Activated CD4-positive, alpha-beta T cell treated with anti-CD3 and anti-CD28 coated beads for 36 hours (primary cell): ENCODE measurements at regions not wholly inside any gene's neighbourhood (a gene's known extent, or its start where the extent isn't known, plus 50 kb on each side); places are given as distances from the start of the nearest gene placed in this dataset.

Source experiments
- ATAC-seq: fragments of 200-7000 bp; cut with Tn5 transposase; one replicate; pipeline ENCODE4 v1.10.0; 2021; ENCODE audit warnings: mild to moderate bottlenecking, moderate library complexity
- CTCF ChIA-PET: fragments of 350-600 bp; sonication (Branson Sonifier 250); formaldehyde crosslinking; loops from one replicate; lab custom pipeline; 2021; ENCODE audit warnings: antibody characterized with exemption; lab: Charles Lee
- POLR2A ChIA-PET: fragments of 350-600 bp; sonication (Branson Sonifier 250); formaldehyde crosslinking; loops from one replicate; lab custom pipeline; 2021; ENCODE audit warnings: antibody characterized with exemption, inconsistent platforms; lab: Charles Lee
- DNase-seq: peaks from one replicate; pipeline ENCODE4 v3.0.0-alpha.2; 2020
- H3K27ac Mint-ChIP-seq: one replicate; pipeline ENCODE4 v1.8.0; 2021; ENCODE audit warnings: mixed read lengths
- H3K27me3 Mint-ChIP-seq: one replicate; pipeline ENCODE4 v1.8.0; 2021; ENCODE audit warnings: mixed read lengths
- H3K36me3 Mint-ChIP-seq: one replicate; pipeline ENCODE4 v1.8.0; 2021; ENCODE audit warnings: low read depth, mixed read lengths
- H3K4me1 Mint-ChIP-seq: one replicate; pipeline ENCODE4 v1.8.0; 2021; ENCODE audit warnings: mixed read lengths
- H3K4me3 Mint-ChIP-seq: one replicate; pipeline ENCODE4 v1.8.0; 2021; ENCODE audit warnings: mild to moderate bottlenecking, moderate library complexity, mixed read lengths
- H3K9me3 Mint-ChIP-seq: one replicate; pipeline ENCODE4 v1.8.0; 2021; ENCODE audit warnings: low read depth, mixed read lengths
- intact Hi-C, 2 experiments: fragments of 100-400 bp; cut with DNase I in 1 of 2; cut with micrococcal nuclease in 1 of 2; formaldehyde crosslinking; loops; one replicate each; pipeline versions ENCODE4 v1.14.2 to v1.15.1; 2022 to 2024; cut with DNase I, micrococcal nuclease

DNA sequence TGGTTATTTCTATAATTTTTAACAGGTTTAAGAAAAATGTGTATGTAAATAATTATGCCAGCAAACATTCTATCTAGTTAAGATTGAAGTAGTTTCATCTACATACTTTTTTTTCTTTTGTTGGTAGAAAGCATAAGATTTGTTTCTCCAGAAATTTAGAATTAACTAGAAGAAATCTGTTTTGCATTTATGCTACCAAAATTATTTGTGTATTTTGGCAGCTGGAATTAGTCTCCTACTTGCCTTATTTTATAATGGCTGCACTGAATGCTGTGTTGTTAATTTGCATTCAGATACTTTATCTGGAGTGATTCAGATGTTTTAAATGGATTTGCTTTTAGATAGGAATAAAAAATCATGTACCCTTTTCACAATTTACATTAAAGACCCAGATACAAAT is 100.2 kb upstream of the NAALADL2 start:
- ATAC-seq: no peak
- Mint-ChIP-seq H3K27ac (no peak overlapping the region), H3K36me3 (no peaks in the 10 kb centered on the region), H3K4me3 (no peak overlapping the region), H3K9me3 (no peaks in the 10 kb centered on the region), H3K4me1 (no peaks in the 10 kb centered on the region), H3K27me3 (no peaks in the 10 kb centered on the region)
- intact Hi-C loops: no loop called here
- DNase-seq: no peak
- ChIA-PET CTCF (interaction anchor here (0.6 kb wide), 1 partner anchor 695 kb away, joined by 4 read pairs; no protein-coding TSS in a partner anchor), POLR2A (no interaction called here)

DNA sequence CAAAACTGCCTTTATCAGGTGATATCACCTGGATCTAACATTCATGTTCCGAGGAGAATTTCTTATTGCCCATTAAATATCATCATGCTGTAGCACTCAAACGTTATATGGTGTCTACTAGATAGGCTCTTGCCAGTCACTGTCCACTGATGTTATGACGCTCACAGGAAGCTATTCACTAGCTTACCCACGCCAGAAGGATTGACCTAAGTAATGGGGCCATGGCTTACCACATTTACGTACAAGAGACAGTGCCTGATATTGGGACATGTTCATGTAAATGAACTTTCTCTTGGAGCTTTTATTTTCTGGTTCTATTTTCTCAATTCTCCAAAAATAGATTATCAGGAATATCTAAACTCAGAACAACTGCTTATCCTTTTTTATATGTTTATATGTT is 91.7 kb upstream of the NAALADL2 start:
- Mint-ChIP-seq H3K36me3 (no peaks in the 10 kb centered on the region), H3K4me3 (no peak overlapping the region), H3K4me1 (no peaks in the 10 kb centered on the region), H3K9me3 (peaks cover 4% of the 10 kb centered on the region), H3K27ac (no peak overlapping the region), H3K27me3 (no peaks in the 10 kb centered on the region)
- ChIA-PET CTCF (no interaction called here), POLR2A (no interaction called here)
- intact Hi-C loops: no loop called here
- DNase-seq (no peak), ATAC-seq (no peak)

DNA sequence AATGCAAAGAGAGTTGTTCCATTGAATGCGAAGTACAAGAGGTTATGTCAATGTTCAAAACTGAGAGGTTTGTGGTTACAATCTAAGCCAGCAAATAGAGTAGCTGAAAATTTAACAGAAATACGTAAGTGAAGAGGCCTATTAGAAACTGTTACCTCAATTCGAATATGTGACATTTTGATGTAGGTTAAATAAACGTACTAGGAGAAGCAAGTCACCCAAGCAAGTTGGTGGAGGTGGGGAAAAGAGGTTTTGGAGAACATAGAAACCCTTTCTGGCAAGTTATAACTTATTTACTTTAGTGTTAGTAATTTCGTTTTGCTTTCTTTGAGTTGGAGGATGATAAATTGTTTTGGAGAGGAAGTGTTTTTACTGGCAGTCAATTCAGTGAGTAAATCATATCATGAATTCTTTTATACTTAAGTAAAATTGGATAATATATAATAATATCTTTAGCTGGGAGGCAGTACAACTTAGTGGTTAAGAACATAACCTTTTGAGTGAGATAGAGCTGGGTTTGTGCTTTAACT is 91.2 kb upstream of the NAALADL2 start:
- no peak overlapping the region for H3K27ac Mint-ChIP-seq
- no peaks in the 10 kb centered on the region for H3K4me1 Mint-ChIP-seq
- intact Hi-C loops: no loop called here
- CTCF ChIA-PET: no interaction called here
- H3K4me3 Mint-ChIP-seq: no peak overlapping the region
- H3K27me3 Mint-ChIP-seq: no peaks in the 10 kb centered on the region
- DNase-seq (no peak), ATAC-seq (no peak)
- peaks cover 4% of the 10 kb centered on the region for H3K9me3 Mint-ChIP-seq
- no peaks in the 10 kb centered on the region for H3K36me3 Mint-ChIP-seq
- POLR2A ChIA-PET: no interaction called here

DNA sequence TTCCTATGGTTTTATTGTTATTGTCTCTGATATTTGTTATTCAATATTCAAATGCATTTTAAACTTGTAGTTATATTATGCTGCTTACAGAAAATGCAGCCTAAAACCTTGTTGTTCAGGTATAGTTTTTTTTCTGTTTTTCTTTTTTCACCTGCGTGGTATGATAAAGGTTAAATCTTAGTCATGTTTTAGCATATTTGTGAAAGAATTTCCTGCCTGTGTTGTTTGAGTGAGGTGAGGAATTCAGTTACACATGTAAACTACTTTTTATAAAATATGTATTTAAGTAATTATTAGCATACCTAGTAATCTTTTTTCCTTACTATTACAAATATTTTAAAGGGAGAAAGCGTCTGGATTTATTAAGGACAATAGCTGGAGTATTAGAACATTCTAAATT is 90.0 kb upstream of the NAALADL2 start:
- H3K27ac Mint-ChIP-seq: no peak overlapping the region
- POLR2A ChIA-PET: no interaction called here
- DNase-seq (no peak), ATAC-seq (no peak)
- CTCF ChIA-PET: no interaction called here
- H3K4me3 Mint-ChIP-seq: no peak overlapping the region
- H3K4me1 Mint-ChIP-seq: no peaks in the 10 kb centered on the region
- H3K9me3 Mint-ChIP-seq: peaks cover 4% of the 10 kb centered on the region
- intact Hi-C loops: no loop called here
- H3K36me3 Mint-ChIP-seq: no peaks in the 10 kb centered on the region
- H3K27me3 Mint-ChIP-seq: no peaks in the 10 kb centered on the region

DNA sequence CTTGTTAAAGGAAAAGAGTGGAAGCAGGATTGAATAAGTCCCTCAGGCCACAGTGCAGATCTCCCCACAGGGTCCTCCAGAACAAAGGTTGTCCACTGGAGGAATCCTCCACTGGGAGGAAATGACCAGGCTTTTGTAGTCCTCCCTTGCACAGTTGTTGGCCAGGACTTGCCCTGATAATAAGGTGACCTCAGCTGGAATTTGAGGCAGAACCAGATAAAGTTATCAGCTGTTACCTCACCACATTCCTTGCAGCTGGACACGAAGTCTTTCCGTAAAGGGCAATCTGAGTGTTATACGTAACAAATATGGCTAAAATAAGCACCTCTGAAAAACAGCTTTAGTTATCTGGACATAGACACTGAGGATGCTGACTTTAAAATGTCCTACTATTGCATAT is 83.5 kb upstream of the NAALADL2 start:
- Mint-ChIP-seq H3K9me3 (peaks cover 4% of the 10 kb centered on the region), H3K27ac (no peak overlapping the region), H3K27me3 (no peaks in the 10 kb centered on the region), H3K4me3 (no peak overlapping the region), H3K36me3 (no peaks in the 10 kb centered on the region), H3K4me1 (no peaks in the 10 kb centered on the region)
- intact Hi-C loops: no loop called here
- ChIA-PET POLR2A (no interaction called here), CTCF (no interaction called here)
- ATAC-seq (no peak), DNase-seq (no peak)

DNA sequence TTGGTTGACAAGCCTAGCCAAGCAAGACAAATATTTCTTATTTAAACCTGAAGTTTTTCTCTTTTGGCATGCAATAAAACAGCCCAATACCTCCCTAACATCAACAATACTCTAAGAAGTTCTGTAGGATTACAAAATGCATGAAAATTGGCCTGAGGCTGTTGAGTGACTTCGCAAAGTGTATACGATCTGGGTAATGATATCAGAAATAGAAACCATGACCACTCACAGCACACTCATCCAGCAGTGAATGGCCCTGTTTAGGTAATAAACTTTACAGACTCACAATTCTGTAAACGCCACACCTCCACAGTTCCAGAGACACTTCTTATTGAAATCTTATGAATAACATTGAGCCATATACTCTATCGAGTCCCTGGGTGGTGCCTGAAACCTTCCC is 83.0 kb upstream of the NAALADL2 start:
- no peaks in the 10 kb centered on the region for H3K4me1 Mint-ChIP-seq
- no peaks in the 10 kb centered on the region for H3K36me3 Mint-ChIP-seq
- ChIA-PET CTCF (no interaction called here), POLR2A (no interaction called here)
- ATAC-seq: no peak
- peaks cover 4% of the 10 kb centered on the region for H3K9me3 Mint-ChIP-seq
- no peak overlapping the region for H3K27ac Mint-ChIP-seq
- H3K27me3 Mint-ChIP-seq: no peaks in the 10 kb centered on the region
- no peak for DNase-seq
- intact Hi-C loops: no loop called here
- no peak overlapping the region for H3K4me3 Mint-ChIP-seq

DNA sequence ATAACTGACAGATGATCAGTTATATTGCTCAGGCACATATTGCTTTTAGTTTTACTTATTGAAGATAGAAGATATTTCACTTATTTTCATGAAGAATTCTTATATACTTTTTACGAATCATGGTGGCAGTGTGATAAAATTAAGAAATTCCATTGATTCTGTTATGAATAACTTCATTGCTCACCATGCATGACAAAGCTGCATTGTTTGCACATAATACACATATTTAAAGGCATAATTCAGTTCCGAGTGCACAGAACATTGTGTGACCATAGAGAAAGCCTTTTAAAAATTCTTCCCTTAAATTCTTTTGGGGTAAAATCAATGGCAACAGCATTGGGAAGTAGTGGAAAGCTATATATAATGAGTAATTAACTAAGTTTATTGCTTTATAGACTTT is 82.5 kb upstream of the NAALADL2 start:
- POLR2A ChIA-PET: no interaction called here
- CTCF ChIA-PET: no interaction called here

DNA sequence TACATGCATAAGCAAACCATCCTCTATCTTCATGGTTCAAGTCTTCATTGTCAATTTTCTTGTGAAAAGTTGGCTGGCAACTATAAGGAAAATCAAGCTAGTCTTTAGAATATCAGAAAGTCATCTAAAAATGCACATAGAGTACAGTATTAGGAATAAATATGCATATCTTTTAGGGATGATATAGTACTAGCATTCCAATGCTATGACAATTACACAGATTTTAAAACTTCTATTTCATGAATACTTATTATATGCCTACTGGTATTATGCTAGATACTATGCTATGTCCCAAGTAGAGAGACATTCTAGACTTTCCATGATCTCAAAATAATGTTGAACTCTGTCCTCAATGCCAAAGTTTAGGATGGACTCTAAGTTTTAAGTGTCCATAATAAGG is 81.3 kb upstream of the NAALADL2 start:
- ATAC-seq: no peak
- DNase-seq: no peak
- ChIA-PET CTCF (no interaction called here), POLR2A (no interaction called here)
- Mint-ChIP-seq H3K4me1 (no peaks in the 10 kb centered on the region), H3K27me3 (no peaks in the 10 kb centered on the region), H3K4me3 (no peak overlapping the region), H3K36me3 (no peaks in the 10 kb centered on the region), H3K27ac (no peak overlapping the region), H3K9me3 (no peaks in the 10 kb centered on the region)
- intact Hi-C loops: no loop called here

More for the DNA sequence above, 82.5 kb upstream of the NAALADL2 start:
- Mint-ChIP-seq H3K4me3 (no peak overlapping the region), H3K27ac (no peak overlapping the region), H3K9me3 (peaks cover 1% of the 10 kb centered on the region), H3K36me3 (no peaks in the 10 kb centered on the region), H3K27me3 (no peaks in the 10 kb centered on the region), H3K4me1 (no peaks in the 10 kb centered on the region)
- intact Hi-C loops: no loop called here
- DNase-seq (no peak), ATAC-seq (no peak)

DNA sequence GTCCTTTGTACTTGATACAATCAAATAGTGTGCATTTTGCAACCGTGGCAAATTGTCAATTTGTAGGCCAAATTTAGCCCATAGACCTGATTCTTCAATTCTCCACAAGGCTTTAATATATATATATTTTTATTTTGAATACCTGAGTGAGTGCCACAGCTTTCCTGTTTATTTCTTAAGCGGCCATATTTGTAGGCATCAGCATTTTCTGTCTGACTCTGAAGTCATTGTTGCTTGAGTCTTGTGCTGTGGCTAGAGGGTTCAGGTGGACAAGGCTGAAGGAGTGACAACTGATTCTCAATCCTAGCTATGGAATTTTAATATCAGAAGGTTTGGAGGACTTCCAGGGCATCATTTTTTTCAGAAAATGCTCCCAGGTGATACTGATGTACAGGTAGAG is 75.6 kb upstream of the NAALADL2 start:
- ChIA-PET POLR2A (no interaction called here), CTCF (no interaction called here)
- intact Hi-C loops: no loop called here
- no peak overlapping the region for H3K27ac Mint-ChIP-seq
- no peaks in the 10 kb centered on the region for H3K27me3 Mint-ChIP-seq
- H3K4me3 Mint-ChIP-seq: no peak overlapping the region
- peaks cover 1% of the 10 kb centered on the region for H3K9me3 Mint-ChIP-seq
- no peaks in the 10 kb centered on the region for H3K36me3 Mint-ChIP-seq
- H3K4me1 Mint-ChIP-seq: no peaks in the 10 kb centered on the region
- ATAC-seq: no peak
- no peak for DNase-seq

DNA sequence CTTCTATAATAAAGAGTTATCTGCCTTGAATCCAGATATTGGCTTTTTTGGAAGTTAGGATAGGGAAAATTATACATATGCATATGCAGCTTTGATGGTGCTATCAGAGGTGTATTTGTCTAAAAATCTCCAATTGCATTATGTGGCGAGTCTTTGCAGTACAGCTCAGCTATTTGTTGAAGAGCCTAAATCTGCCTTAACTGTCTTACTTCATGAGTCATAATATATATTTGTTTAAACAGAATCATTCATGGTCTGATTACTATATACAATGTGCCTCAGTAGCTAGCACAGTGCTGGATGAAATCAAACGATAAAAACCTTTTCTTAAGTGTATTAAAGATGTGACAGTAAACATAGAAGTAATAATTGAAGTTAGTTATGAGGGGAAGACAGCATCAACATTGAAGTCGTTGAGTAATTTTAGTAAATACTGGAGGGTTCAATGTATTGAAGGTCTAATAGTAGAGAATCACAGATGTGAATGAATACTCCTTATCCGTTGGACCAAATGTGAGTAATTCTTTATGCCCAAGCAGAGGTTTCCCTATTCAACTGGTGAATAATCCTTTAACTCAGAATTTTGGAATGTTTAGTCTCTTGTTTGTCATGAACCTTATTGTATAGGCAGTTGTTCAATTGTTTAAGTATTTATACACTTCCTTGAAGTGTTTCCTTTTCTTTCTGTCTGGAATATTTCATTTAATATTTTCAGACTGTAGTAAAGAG is 74.8 kb upstream of the NAALADL2 start:
- no peaks in the 10 kb centered on the region for H3K4me1 Mint-ChIP-seq
- H3K36me3 Mint-ChIP-seq: no peaks in the 10 kb centered on the region
- H3K9me3 Mint-ChIP-seq: peaks cover 1% of the 10 kb centered on the region
- POLR2A ChIA-PET: no interaction called here
- CTCF ChIA-PET: no interaction called here
- H3K4me3 Mint-ChIP-seq: no peak overlapping the region
- intact Hi-C loops: no loop called here
- ATAC-seq (no peak), DNase-seq (no peak)
- H3K27me3 Mint-ChIP-seq: no peaks in the 10 kb centered on the region
- H3K27ac Mint-ChIP-seq: no peak overlapping the region

DNA sequence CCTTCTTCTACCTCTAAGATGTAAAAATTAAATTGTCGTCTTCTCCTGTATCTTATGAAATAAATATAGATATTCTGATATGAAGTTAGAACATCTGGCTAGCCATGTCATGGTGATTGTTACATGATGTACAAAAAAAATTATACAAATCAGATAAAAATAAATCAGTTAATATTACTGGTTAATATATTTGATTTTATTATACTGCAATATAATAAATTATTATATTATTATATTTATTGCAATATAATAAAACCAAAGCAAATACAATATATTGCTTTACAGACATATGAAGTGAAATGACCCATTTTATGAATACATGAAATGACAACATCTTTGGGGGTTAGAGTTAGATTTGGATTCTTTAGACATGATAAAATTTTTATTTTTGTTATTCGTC is 72.3 kb upstream of the NAALADL2 start:
- Mint-ChIP-seq H3K27me3 (no peaks in the 10 kb centered on the region), H3K4me3 (no peak overlapping the region), H3K9me3 (peaks cover 1% of the 10 kb centered on the region), H3K27ac (no peak overlapping the region), H3K4me1 (no peaks in the 10 kb centered on the region), H3K36me3 (no peaks in the 10 kb centered on the region)
- ATAC-seq (no peak), DNase-seq (no peak)
- intact Hi-C loops: no loop called here
- CTCF ChIA-PET: no interaction called here
- POLR2A ChIA-PET: no interaction called here

DNA sequence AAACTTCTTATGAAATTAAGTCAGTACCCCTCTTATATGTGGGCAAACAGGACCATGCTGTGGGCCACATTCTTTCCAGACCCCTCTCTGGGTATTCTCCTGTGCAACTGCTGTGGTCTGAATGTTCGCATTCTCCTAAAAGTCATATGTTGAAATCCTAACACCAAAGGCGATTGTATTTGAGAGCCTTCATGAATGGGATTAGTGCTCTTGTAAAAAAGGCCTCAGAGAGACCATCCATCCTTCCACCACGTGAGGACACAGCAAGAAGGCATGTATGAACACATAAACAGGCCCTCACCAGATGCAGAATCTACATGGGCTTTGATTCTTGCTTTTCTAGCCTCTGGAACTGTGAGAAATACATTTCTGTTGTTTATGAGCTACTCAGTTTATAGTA is 68.0 kb upstream of the NAALADL2 start:
- H3K9me3 Mint-ChIP-seq: peaks cover 1% of the 10 kb centered on the region
- no peaks in the 10 kb centered on the region for H3K4me1 Mint-ChIP-seq
- ChIA-PET CTCF (no interaction called here), POLR2A (no interaction called here)
- no peaks in the 10 kb centered on the region for H3K36me3 Mint-ChIP-seq
- H3K27ac Mint-ChIP-seq: no peak overlapping the region
- no peak for DNase-seq
- H3K4me3 Mint-ChIP-seq: no peak overlapping the region
- no peaks in the 10 kb centered on the region for H3K27me3 Mint-ChIP-seq
- no peak for ATAC-seq
- intact Hi-C loops: no loop called here
